ENCODE measurements at regions not wholly inside any gene's neighbourhood (a gene's known extent, or its start where the extent isn't known, plus 50 kb on each side); places are given as distances from the start of the nearest gene placed in this dataset.
A peak's percentile ranks its signal among the peaks of the same experiment; 100 is the strongest.
"Not testable (repeated sequence)": the region's sequence is repeated elsewhere in the genome, so short reads cannot be mapped to it uniquely, and the experiment has no call there.

GRCh38 chr11:86149792-86150191, 80.9 kb upstream of the PICALM start:
- DNase-seq (no peak), ATAC-seq (replicated peaks) (no peak)
- Mint-ChIP-seq H3K9me3 (no peaks in the 10 kb centered on the region), H3K4me1 (ENCODE audit: low read depth in 2 of 2) (peaks cover 30 to 35% of the 10 kb centered on the region in 2 donors), H3K27me3 (no peaks in the 10 kb centered on the region), H3K27ac (no peak overlapping the region), H3K4me3 (no peak overlapping the region), H3K36me3 (ENCODE audit: insufficient read depth) (peaks cover 6% of the 10 kb centered on the region)

GRCh38 chr11:86148345-86148747, 79.5 kb upstream of the PICALM start:
- H3K36me3 Mint-ChIP-seq (ENCODE audit: insufficient read depth), result peaks cover 6% of the 10 kb centered on the region
- H3K9me3 Mint-ChIP-seq, result no peaks in the 10 kb centered on the region

GRCh38 chr11:86147004-86147403, 78.1 kb upstream of the PICALM start:
- Mint-ChIP-seq H3K9me3 (no peaks in the 10 kb centered on the region), H3K27me3 (no peaks in the 10 kb centered on the region), H3K4me1 (ENCODE audit: low read depth in 2 of 2) (peaks cover 44 to 51% of the 10 kb centered on the region in 2 donors), H3K27ac (no peak overlapping the region), H3K4me3 (no peak overlapping the region), H3K36me3 (ENCODE audit: insufficient read depth) (peaks cover 6% of the 10 kb centered on the region)
- ATAC-seq (replicated peaks), result no peak
- no peak for DNase-seq

More at GRCh38 chr11:86148345-86148747, 79.5 kb upstream of the PICALM start:
- H3K4me1 Mint-ChIP-seq (ENCODE audit: low read depth in 2 of 2), result peaks cover 41 to 45% of the 10 kb centered on the region in 2 donors
- no peak overlapping the region for H3K4me3 Mint-ChIP-seq
- H3K27ac Mint-ChIP-seq, result no peak overlapping the region
- DNase-seq (no peak), ATAC-seq (replicated peaks) (no peak)
- H3K27me3 Mint-ChIP-seq, result no peaks in the 10 kb centered on the region

GRCh38 chr11:86145439-86146156, 76.7 kb upstream of the PICALM start:
- ATAC-seq (replicated peaks) (no peak), DNase-seq (no peak)
- Mint-ChIP-seq H3K36me3 (ENCODE audit: insufficient read depth) (no peaks in the 10 kb centered on the region), H3K4me3 (no peak overlapping the region), H3K27ac (peak overlapping the region in 1 of 2 donors; percentile 79), H3K27me3 (no peaks in the 10 kb centered on the region), H3K4me1 (ENCODE audit: low read depth in 2 of 2) (peaks cover 44 to 49% of the 10 kb centered on the region in 2 donors), H3K9me3 (no peaks in the 10 kb centered on the region)

GRCh38 chr11:86144846-86145245, 76.0 kb upstream of the PICALM start:
- Mint-ChIP-seq H3K27ac (peak overlapping the region; percentile 79 to 85), H3K27me3 (no peaks in the 10 kb centered on the region), H3K4me3 (peak overlapping the region; percentile 58 to 60), H3K36me3 (ENCODE audit: insufficient read depth) (peaks cover under 1% of the 10 kb centered on the region), H3K4me1 (ENCODE audit: low read depth in 2 of 2) (peaks cover 48 to 56% of the 10 kb centered on the region in 2 donors), H3K9me3 (no peaks in the 10 kb centered on the region)
- ATAC-seq (replicated peaks), result no peak
- no peak for DNase-seq

GRCh38 chr11:86144087-86144486, 75.2 kb upstream of the PICALM start:
- H3K27ac Mint-ChIP-seq, result peak overlapping the region; percentile 79 to 85
- H3K27me3 Mint-ChIP-seq; H3K36me3 Mint-ChIP-seq (ENCODE audit: insufficient read depth); ATAC-seq (replicated peaks); DNase-seq; H3K9me3 Mint-ChIP-seq: not testable (repeated sequence)
- H3K4me3 Mint-ChIP-seq, result peak overlapping the region; percentile 58 to 60
- H3K4me1 Mint-ChIP-seq (ENCODE audit: low read depth in 2 of 2), result peaks cover 50 to 60% of the 10 kb centered on the region in 2 donors

GRCh38 chr11:86143087-86144030, 74.5 kb upstream of the PICALM start:
- peak overlapping the region; percentile 79 to 85 for H3K27ac Mint-ChIP-seq
- peak; percentile 13 to 19 (median 19) for DNase-seq

GRCh38 chr11:86142170-86142569, 73.3 kb upstream of the PICALM start:
- peak overlapping the region; percentile 79 to 85 for H3K27ac Mint-ChIP-seq
- no peak for DNase-seq
- peaks cover 5% of the 10 kb centered on the region for H3K36me3 Mint-ChIP-seq (ENCODE audit: insufficient read depth)
- H3K27me3 Mint-ChIP-seq, result no peaks in the 10 kb centered on the region
- ATAC-seq (replicated peaks), result no peak
- H3K4me3 Mint-ChIP-seq, result peak overlapping the region in 1 of 2 donors; percentile 11
- peaks cover 56 to 73% of the 10 kb centered on the region in 2 donors for H3K4me1 Mint-ChIP-seq (ENCODE audit: low read depth in 2 of 2)
- no peaks in the 10 kb centered on the region for H3K9me3 Mint-ChIP-seq

More at GRCh38 chr11:86143087-86144030, 74.5 kb upstream of the PICALM start:
- Mint-ChIP-seq H3K9me3 (no peaks in the 10 kb centered on the region), H3K4me1 (ENCODE audit: low read depth in 2 of 2) (peaks cover 55 to 67% of the 10 kb centered on the region in 2 donors), H3K36me3 (ENCODE audit: insufficient read depth) (peaks cover 5% of the 10 kb centered on the region), H3K27me3 (no peaks in the 10 kb centered on the region), H3K4me3 (peak overlapping the region; percentile 58 to 60)
- peak; percentile 72 for ATAC-seq (replicated peaks)

GRCh38 chr11:86141727-86142126, 72.8 kb upstream of the PICALM start:
- Mint-ChIP-seq H3K36me3 (ENCODE audit: insufficient read depth) (peaks cover 5% of the 10 kb centered on the region), H3K27ac (peak overlapping the region; percentile 79 to 85), H3K27me3 (no peaks in the 10 kb centered on the region), H3K4me3 (peak overlapping the region; percentile 1 to 11), H3K9me3 (no peaks in the 10 kb centered on the region), H3K4me1 (ENCODE audit: low read depth in 2 of 2) (peaks cover 52 to 70% of the 10 kb centered on the region in 2 donors)
- DNase-seq (no peak), ATAC-seq (replicated peaks) (no peak)

GRCh38 chr11:86140334-86140990, 71.6 kb upstream of the PICALM start:
- ATAC-seq (replicated peaks) (no peak), DNase-seq (no peak)
- Mint-ChIP-seq H3K4me3 (peak overlapping the region in 1 of 2 donors; percentile 2), H3K27me3 (no peaks in the 10 kb centered on the region), H3K4me1 (ENCODE audit: low read depth in 2 of 2) (peaks cover 52 to 70% of the 10 kb centered on the region in 2 donors), H3K27ac (peak overlapping the region; percentile 79 to 92), H3K36me3 (ENCODE audit: insufficient read depth) (peaks cover 5% of the 10 kb centered on the region), H3K9me3 (no peaks in the 10 kb centered on the region)

GRCh38 chr11:86138958-86139357, 70.1 kb upstream of the PICALM start:
- Mint-ChIP-seq H3K4me3 (peak overlapping the region; percentile 66 to 69), H3K4me1 (ENCODE audit: low read depth in 2 of 2) (peaks cover 42 to 62% of the 10 kb centered on the region in 2 donors), H3K36me3 (ENCODE audit: insufficient read depth) (peaks cover 5% of the 10 kb centered on the region), H3K27me3 (no peaks in the 10 kb centered on the region), H3K9me3 (no peaks in the 10 kb centered on the region), H3K27ac (peak overlapping the region; percentile 92 to 97)
- ATAC-seq (replicated peaks) (peak; percentile 77), DNase-seq (peak; percentile 22 to 23 (median 22))

GRCh38 chr11:86136538-86136937, 67.7 kb upstream of the PICALM start:
- peaks cover 22 to 40% of the 10 kb centered on the region in 2 donors for H3K4me1 Mint-ChIP-seq (ENCODE audit: low read depth in 2 of 2)
- no peak overlapping the region for H3K27ac Mint-ChIP-seq
- no peak for DNase-seq
- H3K27me3 Mint-ChIP-seq, result no peaks in the 10 kb centered on the region
- H3K36me3 Mint-ChIP-seq (ENCODE audit: insufficient read depth), result peaks cover 5% of the 10 kb centered on the region
- H3K9me3 Mint-ChIP-seq, result no peaks in the 10 kb centered on the region
- ATAC-seq (replicated peaks), result no peak
- no peak overlapping the region for H3K4me3 Mint-ChIP-seq

- H3K4me1 Mint-ChIP-seq (ENCODE audit: low read depth in 2 of 2), result peaks cover 12 to 30% of the 10 kb centered on the region in 2 donors
- H3K36me3 Mint-ChIP-seq (ENCODE audit: insufficient read depth), result peaks cover 5% of the 10 kb centered on the region
- no peak overlapping the region for H3K27ac Mint-ChIP-seq
- H3K9me3 Mint-ChIP-seq, result no peaks in the 10 kb centered on the region
- ATAC-seq (replicated peaks) (no peak), DNase-seq (no peak)
- H3K4me3 Mint-ChIP-seq, result no peak overlapping the region
- no peaks in the 10 kb centered on the region for H3K27me3 Mint-ChIP-seq
Measured at GRCh38 chr11:86135319-86135714, 66.4 kb upstream of the PICALM start.

All from effector memory CD8-positive, alpha-beta T cell (primary cell).